HG03064 (cell line): ENCODE measurements at regions not wholly inside any gene's neighbourhood (a gene's known extent, or its start where the extent isn't known, plus 50 kb on each side); places are given as distances from the start of the nearest gene placed in this dataset.

Experiments
- ATAC-seq: cut with Tn5 transposase; IDR thresholded peaks from one replicate; pipeline ENCODE4 v1.9.1; 2021; ENCODE audit warnings: low read depth; ENCODE audit not compliant: unreplicated experiment

- no peak for ATAC-seq
These were observed 297.5 kb downstream of the HTR7 start for GRCh38 chr10:90560331-90560730.

GRCh38 chr10:90561666-90562065 lies 296.2 kb downstream of the HTR7 start:
- no peak for ATAC-seq

- no peak for ATAC-seq
These were observed 286.2 kb downstream of the HTR7 start for GRCh38 chr10:90571481-90572258.

- no peak for ATAC-seq
These were observed 282.7 kb downstream of the HTR7 start for GRCh38 chr10:90575125-90575524.

GRCh38 chr10:90577569-90577968 lies 280.3 kb downstream of the HTR7 start:
- no peak for ATAC-seq

GRCh38 chr10:90579602-90580242 lies 278.1 kb downstream of the HTR7 start:
- ATAC-seq = no peak

GRCh38 chr10:90583416-90583815 lies 274.4 kb downstream of the HTR7 start:
- ATAC-seq = no peak

- no peak for ATAC-seq
These were observed 270.8 kb downstream of the HTR7 start for GRCh38 chr10:90587081-90587491.

- ATAC-seq = no peak
These were observed 270.3 kb downstream of the HTR7 start for GRCh38 chr10:90587561-90587960.

- ATAC-seq = no peak
These were observed 269.6 kb downstream of the HTR7 start for GRCh38 chr10:90588222-90588621.

- no peak for ATAC-seq
These were observed 268.0 kb downstream of the HTR7 start for GRCh38 chr10:90589825-90590224.

- ATAC-seq = no peak
These were observed 266.2 kb downstream of the HTR7 start for GRCh38 chr10:90591629-90592028.

GRCh38 chr10:90592638-90593302 lies 265.1 kb downstream of the HTR7 start:
- no peak for ATAC-seq

- no peak for ATAC-seq
These were observed 259.3 kb downstream of the HTR7 start for GRCh38 chr10:90598513-90598912.

- no peak for ATAC-seq
These were observed 254.8 kb downstream of the HTR7 start for GRCh38 chr10:90602862-90603610.

- ATAC-seq = no peak
These were observed 253.2 kb downstream of the HTR7 start for GRCh38 chr10:90604636-90605035.

- ATAC-seq = no peak
These were observed 252.3 kb downstream of the HTR7 start for GRCh38 chr10:90605506-90605905.

GRCh38 chr10:90612276-90612675 lies 245.6 kb downstream of the HTR7 start:
- ATAC-seq = no peak

- no peak for ATAC-seq
These were observed 243.2 kb downstream of the HTR7 start for GRCh38 chr10:90614631-90615030.

GRCh38 chr10:90621577-90621976 lies 236.3 kb downstream of the HTR7 start:
- no peak for ATAC-seq
